ENCODE measurements at regions not wholly inside any gene's neighbourhood (a gene's known extent, or its start where the extent isn't known, plus 50 kb on each side); places are given as distances from the start of the nearest gene placed in this dataset.

DNA sequence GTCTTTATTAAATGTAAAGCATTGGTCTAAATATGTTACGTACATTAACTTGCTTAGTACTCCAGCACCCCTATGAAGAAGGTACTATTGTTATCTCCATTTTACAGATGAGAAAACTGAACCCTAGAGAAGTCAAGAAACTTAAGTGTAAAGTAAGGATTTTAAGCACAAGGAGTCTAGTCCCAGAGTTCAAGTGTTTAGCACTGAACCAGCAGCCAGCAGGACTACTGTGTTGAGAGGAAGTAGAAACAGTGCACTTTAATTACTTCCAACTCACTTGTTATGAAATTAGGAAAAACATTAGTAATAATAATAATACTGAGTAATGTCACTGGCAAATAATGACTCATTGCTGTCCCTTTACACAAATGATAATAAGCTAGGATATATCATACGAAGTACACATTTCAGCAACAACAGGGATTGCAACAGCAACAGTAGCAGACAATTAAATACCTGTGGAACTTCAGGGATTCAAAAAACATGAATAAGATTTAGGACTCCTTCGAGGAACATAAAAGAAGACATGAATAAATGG lies 548.1 kb upstream of the HS3ST1 start:
- TF ChIP-seq POLR2AphosphoS5 (IDR thresholded peaks at IDR 0.05; ENCODE audit: borderline replicate concordance, low read depth, low read length) (no peak), EZH2 (IDR thresholded peaks at IDR 0.05) (no peak), FOXP2 (optimal IDR thresholded peaks at IDR 0.05; ENCODE audit: control extremely low read depth, extremely low read length, insufficient read depth) (no peak)
